ENCODE measurements at regions not wholly inside any gene's neighbourhood (a gene's known extent, or its start where the extent isn't known, plus 50 kb on each side); places are given as distances from the start of the nearest gene placed in this dataset.
"Not testable (repeated sequence)": the region's sequence is repeated elsewhere in the genome, so short reads cannot be mapped to it uniquely, and the experiment has no call there.

DNA sequence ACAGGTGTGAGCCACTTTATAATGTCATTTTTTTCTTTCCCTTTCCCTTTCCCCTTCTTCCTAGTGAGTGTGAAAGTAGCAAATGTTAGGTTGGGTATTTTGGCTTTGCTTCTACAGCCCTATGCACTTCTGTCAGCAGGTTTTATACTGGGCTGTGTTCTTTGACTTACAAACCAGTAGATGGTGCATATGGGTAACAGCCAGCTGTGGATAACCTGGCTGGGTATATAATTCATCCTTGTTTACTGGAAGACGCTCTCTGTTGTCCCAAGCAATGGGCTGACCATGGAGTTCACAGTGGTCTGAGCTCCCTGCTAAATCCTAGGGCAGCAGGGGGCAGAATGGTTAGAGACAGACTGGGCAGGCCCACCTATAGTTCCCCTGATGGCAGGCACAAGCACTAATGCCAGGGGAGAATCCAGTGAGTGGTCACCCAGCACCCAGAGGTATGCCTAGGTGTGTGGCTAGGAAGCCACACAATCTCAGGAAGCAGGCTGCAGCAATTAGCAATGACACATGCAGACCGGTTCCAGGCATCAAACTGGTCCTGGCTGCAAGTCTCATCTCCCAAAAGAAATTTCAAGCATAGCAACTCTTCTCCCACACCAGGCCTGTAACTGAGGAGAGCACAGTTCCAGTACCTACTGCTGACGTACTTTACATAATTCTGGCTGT is 592.7 kb upstream of the MAN1A1 start:
- H3K4me3 Mint-ChIP-seq: no peak overlapping the region
- ChIA-PET POLR2A (no interaction called here), CTCF (interaction anchor here (0.7 kb wide), 1 partner anchor 38 kb away, joined by 3 read pairs; no protein-coding TSS in a partner anchor)
- no peak for TF ChIP-seq JAZF1 (CRISPR knock-in tag; IDR thresholded peaks at IDR 0.05)
- TF ChIP-seq TEAD1 (CRISPR knock-in tag; IDR thresholded peaks at IDR 0.05): no peak
- H3K27me3 Mint-ChIP-seq (ENCODE audit: low read depth): no peaks in the 10 kb centered on the region
- DNase-seq (ENCODE audit: low spot score) (no peak), ATAC-seq (peak; percentile 58)
- H3K36me3 Mint-ChIP-seq: no peaks in the 10 kb centered on the region
- no peaks in the 10 kb centered on the region for H3K4me1 Mint-ChIP-seq
- no peaks in the 10 kb centered on the region; the same call in 1 of the 2 replicates for H3K9me3 Mint-ChIP-seq
- no peak overlapping the region for H3K27ac Mint-ChIP-seq

DNA sequence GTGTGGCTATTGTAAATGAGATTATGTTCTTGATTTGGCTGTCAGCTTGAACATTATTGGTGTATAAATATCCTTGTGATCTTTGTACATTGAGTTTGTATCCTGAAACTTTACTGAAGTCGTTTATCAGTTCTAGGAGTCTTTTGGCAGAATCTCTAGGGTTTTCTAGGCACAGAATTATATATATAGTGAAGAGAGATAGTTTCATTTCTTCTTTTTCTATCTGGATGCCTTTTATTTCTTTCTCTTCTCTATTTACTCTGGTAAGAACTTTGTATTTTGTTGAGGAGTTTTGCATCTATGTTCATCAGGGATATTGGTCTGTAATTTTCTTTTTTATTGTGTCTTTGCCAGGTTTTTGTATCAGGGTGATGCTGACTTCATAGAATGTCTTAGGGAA is 589.2 kb upstream of the MAN1A1 start:
- no peaks in the 10 kb centered on the region; the same call in 1 of the 2 replicates for H3K9me3 Mint-ChIP-seq
- no peak overlapping the region for H3K4me3 Mint-ChIP-seq
- ChIA-PET POLR2A (no interaction called here), CTCF (no interaction called here)
- no peak overlapping the region for H3K27ac Mint-ChIP-seq
- H3K27me3 Mint-ChIP-seq (ENCODE audit: low read depth): no peaks in the 10 kb centered on the region
- no peak for TF ChIP-seq NR2C2 (CRISPR knock-in tag; IDR thresholded peaks at IDR 0.05)
- TF ChIP-seq ELF4 (CRISPR knock-in tag; IDR thresholded peaks at IDR 0.05; ENCODE audit: low read depth): no peak
- no peak for TF ChIP-seq RORB (CRISPR knock-in tag; IDR thresholded peaks at IDR 0.05)
- no peaks in the 10 kb centered on the region for H3K4me1 Mint-ChIP-seq
- no peak for DNase-seq (ENCODE audit: low spot score)
- H3K36me3 Mint-ChIP-seq: no peaks in the 10 kb centered on the region
- no peak for ATAC-seq

DNA sequence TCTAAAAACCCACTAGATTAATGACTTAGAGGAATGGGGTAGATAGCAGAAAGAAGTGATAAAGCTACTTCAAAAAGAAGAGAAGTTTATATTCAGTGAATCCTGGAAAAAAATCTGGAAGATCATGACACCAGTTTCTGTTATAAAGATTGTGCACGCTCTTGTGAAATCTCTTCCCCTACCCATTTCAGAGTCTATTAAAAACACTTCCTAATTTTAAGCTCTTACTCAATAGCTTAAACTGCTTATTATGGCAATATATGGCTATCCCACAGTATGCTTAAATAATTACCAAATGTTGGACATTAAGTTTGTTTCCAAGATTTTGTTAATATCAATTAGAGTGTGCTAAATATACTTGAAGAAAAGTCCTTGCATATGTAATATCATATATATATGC is 585.3 kb upstream of the MAN1A1 start:
- H3K9me3 Mint-ChIP-seq: peaks cover 3% of the 10 kb centered on the region; the same call in 1 of the 2 replicates
- ATAC-seq (no peak), DNase-seq (ENCODE audit: low spot score) (no peak)
- H3K27me3 Mint-ChIP-seq (ENCODE audit: low read depth): no peaks in the 10 kb centered on the region
- H3K4me1 Mint-ChIP-seq: no peaks in the 10 kb centered on the region
- H3K4me3 Mint-ChIP-seq: no peak overlapping the region
- POLR2A ChIA-PET: no interaction called here
- TF ChIP-seq ZNF671 (CRISPR knock-in tag; IDR thresholded peaks at IDR 0.05) (no peak), FOXP1 (CRISPR knock-in tag; IDR thresholded peaks at IDR 0.05; ENCODE audit: borderline replicate concordance) (no peak), NR2C2 (CRISPR knock-in tag; IDR thresholded peaks at IDR 0.05) (no peak), CREM (CRISPR knock-in tag; IDR thresholded peaks at IDR 0.05) (no peak)
- TF ChIP-seq, protein P1, sequence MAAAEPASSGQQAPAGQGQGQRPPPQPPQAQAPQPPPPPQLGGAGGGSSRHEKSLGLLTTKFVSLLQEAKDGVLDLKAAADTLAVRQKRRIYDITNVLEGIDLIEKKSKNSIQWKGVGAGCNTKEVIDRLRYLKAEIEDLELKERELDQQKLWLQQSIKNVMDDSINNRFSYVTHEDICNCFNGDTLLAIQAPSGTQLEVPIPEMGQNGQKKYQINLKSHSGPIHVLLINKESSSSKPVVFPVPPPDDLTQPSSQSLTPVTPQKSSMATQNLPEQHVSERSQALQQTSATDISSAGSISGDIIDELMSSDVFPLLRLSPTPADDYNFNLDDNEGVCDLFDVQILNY (CRISPR knock-in tag; IDR thresholded peaks at IDR 0.05): no peak
- TF ChIP-seq, protein P2, sequence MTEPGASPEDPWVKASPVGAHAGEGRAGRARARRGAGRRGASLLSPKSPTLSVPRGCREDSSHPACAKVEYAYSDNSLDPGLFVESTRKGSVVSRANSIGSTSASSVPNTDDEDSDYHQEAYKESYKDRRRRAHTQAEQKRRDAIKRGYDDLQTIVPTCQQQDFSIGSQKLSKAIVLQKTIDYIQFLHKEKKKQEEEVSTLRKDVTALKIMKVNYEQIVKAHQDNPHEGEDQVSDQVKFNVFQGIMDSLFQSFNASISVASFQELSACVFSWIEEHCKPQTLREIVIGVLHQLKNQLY (CRISPR knock-in tag; IDR thresholded peaks at IDR 0.05): no peak
- no peaks in the 10 kb centered on the region for H3K36me3 Mint-ChIP-seq
- CTCF ChIA-PET: no interaction called here
- H3K27ac Mint-ChIP-seq: no peak overlapping the region

DNA sequence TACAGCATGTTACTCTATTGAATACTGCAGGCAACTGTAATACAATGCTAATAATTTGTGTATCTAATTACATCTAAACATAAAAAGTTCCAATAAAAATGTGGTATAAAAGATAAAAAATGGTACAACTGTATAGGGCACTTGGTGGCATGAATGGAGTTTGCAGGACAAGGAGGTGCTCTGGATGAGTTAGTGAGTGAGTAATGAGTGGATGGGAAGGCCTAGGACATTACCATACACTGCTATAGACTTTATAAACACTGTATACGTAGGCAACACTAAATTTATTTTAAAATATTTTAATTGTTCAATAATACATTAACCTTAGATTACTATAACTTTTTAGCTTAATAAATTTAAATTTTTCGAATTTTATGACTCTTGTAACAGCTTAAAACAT is 579.6 kb upstream of the MAN1A1 start:
- Mint-ChIP-seq H3K27ac (no peak overlapping the region), H3K27me3 (ENCODE audit: low read depth) (no peaks in the 10 kb centered on the region), H3K4me3 (no peak overlapping the region), H3K36me3 (peaks cover 21% of the 10 kb centered on the region), H3K9me3 (peaks cover 45% of the 10 kb centered on the region), H3K4me1 (no peaks in the 10 kb centered on the region)
- ChIA-PET CTCF (no interaction called here), POLR2A (no interaction called here)
- DNase-seq (ENCODE audit: low spot score): no peak
- no peak for TF ChIP-seq CREM (CRISPR knock-in tag; IDR thresholded peaks at IDR 0.05)
- TF ChIP-seq, protein P3, sequence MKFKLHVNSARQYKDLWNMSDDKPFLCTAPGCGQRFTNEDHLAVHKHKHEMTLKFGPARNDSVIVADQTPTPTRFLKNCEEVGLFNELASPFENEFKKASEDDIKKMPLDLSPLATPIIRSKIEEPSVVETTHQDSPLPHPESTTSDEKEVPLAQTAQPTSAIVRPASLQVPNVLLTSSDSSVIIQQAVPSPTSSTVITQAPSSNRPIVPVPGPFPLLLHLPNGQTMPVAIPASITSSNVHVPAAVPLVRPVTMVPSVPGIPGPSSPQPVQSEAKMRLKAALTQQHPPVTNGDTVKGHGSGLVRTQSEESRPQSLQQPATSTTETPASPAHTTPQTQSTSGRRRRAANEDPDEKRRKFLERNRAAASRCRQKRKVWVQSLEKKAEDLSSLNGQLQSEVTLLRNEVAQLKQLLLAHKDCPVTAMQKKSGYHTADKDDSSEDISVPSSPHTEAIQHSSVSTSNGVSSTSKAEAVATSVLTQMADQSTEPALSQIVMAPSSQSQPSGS (CRISPR knock-in tag; IDR thresholded peaks at IDR 0.05; ENCODE audit: borderline replicate concordance, low read depth): no peak
- TF ChIP-seq, protein P4, sequence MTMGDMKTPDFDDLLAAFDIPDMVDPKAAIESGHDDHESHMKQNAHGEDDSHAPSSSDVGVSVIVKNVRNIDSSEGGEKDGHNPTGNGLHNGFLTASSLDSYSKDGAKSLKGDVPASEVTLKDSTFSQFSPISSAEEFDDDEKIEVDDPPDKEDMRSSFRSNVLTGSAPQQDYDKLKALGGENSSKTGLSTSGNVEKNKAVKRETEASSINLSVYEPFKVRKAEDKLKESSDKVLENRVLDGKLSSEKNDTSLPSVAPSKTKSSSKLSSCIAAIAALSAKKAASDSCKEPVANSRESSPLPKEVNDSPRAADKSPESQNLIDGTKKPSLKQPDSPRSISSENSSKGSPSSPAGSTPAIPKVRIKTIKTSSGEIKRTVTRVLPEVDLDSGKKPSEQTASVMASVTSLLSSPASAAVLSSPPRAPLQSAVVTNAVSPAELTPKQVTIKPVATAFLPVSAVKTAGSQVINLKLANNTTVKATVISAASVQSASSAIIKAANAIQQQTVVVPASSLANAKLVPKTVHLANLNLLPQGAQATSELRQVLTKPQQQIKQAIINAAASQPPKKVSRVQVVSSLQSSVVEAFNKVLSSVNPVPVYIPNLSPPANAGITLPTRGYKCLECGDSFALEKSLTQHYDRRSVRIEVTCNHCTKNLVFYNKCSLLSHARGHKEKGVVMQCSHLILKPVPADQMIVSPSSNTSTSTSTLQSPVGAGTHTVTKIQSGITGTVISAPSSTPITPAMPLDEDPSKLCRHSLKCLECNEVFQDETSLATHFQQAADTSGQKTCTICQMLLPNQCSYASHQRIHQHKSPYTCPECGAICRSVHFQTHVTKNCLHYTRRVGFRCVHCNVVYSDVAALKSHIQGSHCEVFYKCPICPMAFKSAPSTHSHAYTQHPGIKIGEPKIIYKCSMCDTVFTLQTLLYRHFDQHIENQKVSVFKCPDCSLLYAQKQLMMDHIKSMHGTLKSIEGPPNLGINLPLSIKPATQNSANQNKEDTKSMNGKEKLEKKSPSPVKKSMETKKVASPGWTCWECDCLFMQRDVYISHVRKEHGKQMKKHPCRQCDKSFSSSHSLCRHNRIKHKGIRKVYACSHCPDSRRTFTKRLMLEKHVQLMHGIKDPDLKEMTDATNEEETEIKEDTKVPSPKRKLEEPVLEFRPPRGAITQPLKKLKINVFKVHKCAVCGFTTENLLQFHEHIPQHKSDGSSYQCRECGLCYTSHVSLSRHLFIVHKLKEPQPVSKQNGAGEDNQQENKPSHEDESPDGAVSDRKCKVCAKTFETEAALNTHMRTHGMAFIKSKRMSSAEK (CRISPR knock-in tag; IDR thresholded peaks at IDR 0.05; ENCODE audit: borderline replicate concordance): no peak
- no peak for TF ChIP-seq TEAD1 (CRISPR knock-in tag; IDR thresholded peaks at IDR 0.05)
- no peak for TF ChIP-seq TCF7 (CRISPR knock-in tag; IDR thresholded peaks at IDR 0.05; ENCODE audit: low read depth)
- TF ChIP-seq GABPB1 (CRISPR knock-in tag; IDR thresholded peaks at IDR 0.05): no peak
- ATAC-seq: no peak

DNA sequence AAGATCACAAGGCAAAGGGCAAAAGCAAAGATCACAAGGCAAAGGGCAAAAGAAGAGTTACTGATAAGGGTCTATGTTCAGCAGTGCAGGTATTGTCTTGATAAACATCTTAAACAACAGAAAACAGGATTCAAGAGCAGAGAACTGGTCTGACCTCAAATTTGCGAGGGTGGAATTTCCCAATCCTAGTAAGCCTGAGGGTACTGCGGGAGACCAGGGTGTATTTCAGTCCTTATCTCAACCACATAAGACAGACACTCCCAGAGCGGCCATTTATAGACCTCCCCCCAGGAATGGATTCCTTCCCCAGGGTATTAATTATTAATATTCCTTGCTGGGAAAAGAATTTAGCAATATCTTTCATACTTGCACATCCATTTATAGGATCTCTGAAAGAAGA is 575.3 kb upstream of the MAN1A1 start:
- ATAC-seq; DNase-seq (ENCODE audit: low spot score); H3K4me1 Mint-ChIP-seq; H3K4me3 Mint-ChIP-seq; H3K27ac Mint-ChIP-seq; POLR2A ChIA-PET; H3K27me3 Mint-ChIP-seq (ENCODE audit: low read depth); CTCF ChIA-PET: not testable (repeated sequence)
- Mint-ChIP-seq H3K36me3 (peaks cover 54% of the 10 kb centered on the region), H3K9me3 (peaks cover 81% of the 10 kb centered on the region)
